Suprapubic skin (tissue), 4 donors: ENCODE measurements at regions not wholly inside any gene's neighbourhood (a gene's known extent, or its start where the extent isn't known, plus 50 kb on each side); places are given as distances from the start of the nearest gene placed in this dataset.

Experiments used
- DNase-seq, 2 donors: peaks; one replicate each; pipeline ENCODE4 v3.0.0-alpha.2; 2019; ENCODE audit warnings: low spot score in 2 of 2
- H3K27ac ChIP-seq: fragments of 200-600 bp; sonication (generic); one replicate; pipeline ENCODE4 v1.5.1; 2019
- H3K27me3 ChIP-seq: fragments of 200-600 bp; sonication (generic); one replicate; pipeline ENCODE4 v1.5.1; 2019
- H3K36me3 ChIP-seq: fragments of 200-600 bp; sonication (generic); one replicate; pipeline ENCODE4 v1.5.1; 2019
- H3K4me1 ChIP-seq: fragments of 200-600 bp; sonication (generic); one replicate; pipeline ENCODE4 v1.5.1; 2019
- H3K4me3 ChIP-seq: fragments of 200-600 bp; sonication (generic); one replicate; pipeline ENCODE4 v1.5.1; 2019; ENCODE audit warnings: mild to moderate bottlenecking
- H3K9me3 ChIP-seq: fragments of 200-600 bp; sonication (generic); one replicate; pipeline ENCODE4 v1.5.1; 2019
- EP300 ChIP-seq: sonication (generic); formaldehyde crosslinking; IDR thresholded peaks from one replicate; pipeline ENCODE4 v1.6.1; 2017; ENCODE audit warnings: antibody characterized with exemption
- POLR2A ChIP-seq, 2 donors: fragments of 450-650 bp; IDR thresholded peaks; one replicate each; pipeline ENCODE4 v1.6.1; 2017; ENCODE audit warnings: antibody characterized with exemption in 2 of 2, mild to moderate bottlenecking in 2 of 2, moderate library complexity in 2 of 2
- POLR2AphosphoS5 ChIP-seq, 3 donors: sonication (generic); formaldehyde crosslinking; IDR thresholded peaks; one replicate each; pipeline ENCODE4 v1.6.1; 2017; ENCODE audit warnings: antibody characterized with exemption in 3 of 3
- WGBS: methylation state at CpG from one replicate; pipeline ENCODE4 v1.1.5; 2018; 5-methylcytosine and 5-hydroxymethylcytosine counted together
- TF ChIP-seq, protein P1 (sequence below), 2 donors: fragments of 200-600 bp in 1 of 2; fragments of 450-650 bp in 1 of 2; sonication (generic) in 1 of 2; IDR thresholded peaks; one replicate each; pipeline ENCODE4 v1.5.1; 2016 to 2019; ENCODE audit warnings: antibody characterized with exemption in 2 of 2, mild to moderate bottlenecking in 1 of 2, moderate library complexity in 1 of 2

DNA sequence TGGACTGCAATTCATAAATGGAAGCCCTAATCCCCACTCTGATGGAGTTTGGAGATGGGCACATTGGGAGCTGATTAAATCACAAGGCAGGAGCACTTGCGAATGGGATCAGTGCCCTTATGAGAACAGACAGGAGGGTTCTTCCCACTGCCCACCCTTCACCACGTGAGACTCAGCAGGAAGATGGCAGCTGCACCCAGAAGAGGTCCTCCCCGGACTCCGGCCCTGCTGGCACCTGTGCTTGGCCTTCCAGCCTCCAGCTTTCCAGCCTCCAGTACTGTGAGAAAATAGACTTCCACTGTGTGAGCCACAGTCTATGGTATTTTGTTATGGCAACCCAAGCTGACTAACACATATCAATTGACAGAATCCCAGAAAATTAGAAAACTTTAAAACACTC, 267.6 kb upstream of the SALL3 start:
- peak in 1 of 2 donors; percentile 13 for DNase-seq
- Histone ChIP-seq H3K27ac (no peak overlapping the region), H3K4me1 (no peaks in the 10 kb centered on the region), H3K36me3 (no peaks in the 10 kb centered on the region), H3K27me3 (no peaks in the 10 kb centered on the region), H3K4me3 (no peak overlapping the region), H3K9me3 (no peaks in the 10 kb centered on the region)
- WGBS = 72% methylated on average over 4 of the region's 4 CpGs
- TF ChIP-seq POLR2A (IDR thresholded peaks at IDR 0.05) = no peak
- TF ChIP-seq, protein P1, sequence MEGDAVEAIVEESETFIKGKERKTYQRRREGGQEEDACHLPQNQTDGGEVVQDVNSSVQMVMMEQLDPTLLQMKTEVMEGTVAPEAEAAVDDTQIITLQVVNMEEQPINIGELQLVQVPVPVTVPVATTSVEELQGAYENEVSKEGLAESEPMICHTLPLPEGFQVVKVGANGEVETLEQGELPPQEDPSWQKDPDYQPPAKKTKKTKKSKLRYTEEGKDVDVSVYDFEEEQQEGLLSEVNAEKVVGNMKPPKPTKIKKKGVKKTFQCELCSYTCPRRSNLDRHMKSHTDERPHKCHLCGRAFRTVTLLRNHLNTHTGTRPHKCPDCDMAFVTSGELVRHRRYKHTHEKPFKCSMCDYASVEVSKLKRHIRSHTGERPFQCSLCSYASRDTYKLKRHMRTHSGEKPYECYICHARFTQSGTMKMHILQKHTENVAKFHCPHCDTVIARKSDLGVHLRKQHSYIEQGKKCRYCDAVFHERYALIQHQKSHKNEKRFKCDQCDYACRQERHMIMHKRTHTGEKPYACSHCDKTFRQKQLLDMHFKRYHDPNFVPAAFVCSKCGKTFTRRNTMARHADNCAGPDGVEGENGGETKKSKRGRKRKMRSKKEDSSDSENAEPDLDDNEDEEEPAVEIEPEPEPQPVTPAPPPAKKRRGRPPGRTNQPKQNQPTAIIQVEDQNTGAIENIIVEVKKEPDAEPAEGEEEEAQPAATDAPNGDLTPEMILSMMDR (IDR thresholded peaks at IDR 0.05) = no peak
- no peak for TF ChIP-seq POLR2AphosphoS5 (IDR thresholded peaks at IDR 0.05)
- no peak for TF ChIP-seq EP300

DNA sequence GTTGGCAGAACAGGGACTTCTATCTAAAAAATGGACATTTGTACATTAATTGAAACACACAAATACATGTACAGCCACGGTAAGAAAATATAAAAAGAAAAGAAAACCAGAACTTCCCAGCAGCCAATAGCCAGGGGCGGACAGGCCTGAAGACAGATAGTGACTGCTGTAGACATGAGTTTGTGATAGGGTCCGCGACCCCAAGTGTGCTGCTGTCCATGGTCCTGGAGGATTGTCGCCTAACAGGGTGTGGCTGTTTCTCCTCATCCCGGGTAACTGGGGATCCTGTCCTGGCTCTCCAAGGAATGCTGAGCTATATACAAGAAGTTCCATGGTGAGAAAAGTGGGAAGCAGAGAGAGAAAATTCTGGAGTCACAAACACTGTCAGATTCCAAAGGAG, 266.5 kb upstream of the SALL3 start:
- no peaks in the 10 kb centered on the region for H3K4me1 ChIP-seq
- peak in 1 of 2 donors; percentile 38 for DNase-seq
- 19% methylated on average over 6 of the region's 6 CpGs for WGBS
- H3K27ac ChIP-seq = no peak overlapping the region
- no peaks in the 10 kb centered on the region for H3K27me3 ChIP-seq
- no peak overlapping the region for H3K4me3 ChIP-seq
- TF ChIP-seq, protein P1 (IDR thresholded peaks at IDR 0.05) = no peak
- TF ChIP-seq EP300 (no peak), POLR2AphosphoS5 (IDR thresholded peaks at IDR 0.05) (no peak), POLR2A (IDR thresholded peaks at IDR 0.05) (no peak)
- no peaks in the 10 kb centered on the region for H3K36me3 ChIP-seq
- H3K9me3 ChIP-seq = no peaks in the 10 kb centered on the region

DNA sequence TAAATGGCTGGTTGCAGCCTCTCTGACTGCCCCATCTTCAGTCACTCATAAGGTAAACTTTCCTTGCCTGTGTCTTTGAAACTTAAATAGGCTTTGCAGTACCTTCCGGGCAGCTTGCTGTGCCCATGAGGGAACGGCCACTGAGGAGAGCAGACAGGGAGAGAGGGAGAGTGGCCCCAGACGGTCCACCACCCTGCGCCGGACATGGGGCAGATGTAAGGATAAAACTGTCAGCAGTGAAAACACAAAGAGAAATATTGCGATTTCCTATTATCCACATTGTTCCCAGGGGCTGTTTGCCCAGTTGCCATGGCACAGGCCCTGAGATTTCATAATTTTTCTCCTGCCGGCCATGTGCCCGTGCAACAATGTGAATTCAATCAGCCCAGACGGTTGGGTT, 265.9 kb upstream of the SALL3 start:
- DNase-seq = peak in 1 of 2 donors; percentile 18
- H3K9me3 ChIP-seq = no peaks in the 10 kb centered on the region
- no peaks in the 10 kb centered on the region for H3K27me3 ChIP-seq
- 69% methylated on average over 9 of the region's 9 CpGs for WGBS
- H3K36me3 ChIP-seq = no peaks in the 10 kb centered on the region
- no peak overlapping the region for H3K27ac ChIP-seq
- TF ChIP-seq, protein P1 (IDR thresholded peaks at IDR 0.05) = no peak
- TF ChIP-seq POLR2AphosphoS5 (IDR thresholded peaks at IDR 0.05) (no peak), EP300 (no peak), POLR2A (IDR thresholded peaks at IDR 0.05) (no peak)
- no peak overlapping the region for H3K4me3 ChIP-seq
- H3K4me1 ChIP-seq = no peaks in the 10 kb centered on the region

DNA sequence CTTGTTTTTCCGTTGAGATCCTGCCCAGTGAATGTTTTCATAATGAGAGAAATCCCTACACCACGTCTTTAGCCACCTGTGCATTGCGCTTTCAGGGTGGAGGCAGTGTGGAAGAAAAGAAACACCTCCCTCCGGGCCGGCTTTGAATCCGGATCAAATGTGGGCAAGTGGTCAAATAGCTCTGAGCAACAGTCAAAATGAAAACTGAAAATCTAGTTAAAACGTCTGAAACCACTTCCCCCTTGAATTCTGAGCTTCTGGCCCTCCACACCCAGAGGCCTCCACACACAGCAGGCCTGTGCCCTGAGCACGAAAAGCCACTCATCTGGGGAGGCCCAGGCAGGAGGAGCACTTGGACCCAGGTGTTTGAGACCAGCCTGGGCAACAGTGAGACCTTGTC, 263.6 kb upstream of the SALL3 start:
- 71% methylated on average over 8 of the region's 8 CpGs for WGBS
- no peak overlapping the region for H3K4me3 ChIP-seq
- H3K4me1 ChIP-seq = no peaks in the 10 kb centered on the region
- no peaks in the 10 kb centered on the region for H3K36me3 ChIP-seq
- peaks cover 6% of the 10 kb centered on the region for H3K27me3 ChIP-seq
- no peak for TF ChIP-seq POLR2AphosphoS5 (IDR thresholded peaks at IDR 0.05)
- TF ChIP-seq EP300 = no peak
- no peak for TF ChIP-seq POLR2A (IDR thresholded peaks at IDR 0.05)
- TF ChIP-seq, protein P1 (IDR thresholded peaks at IDR 0.05) = no peak
- H3K9me3 ChIP-seq = no peaks in the 10 kb centered on the region
- H3K27ac ChIP-seq = no peak overlapping the region
- peak in 1 of 2 donors; percentile 35 for DNase-seq

DNA sequence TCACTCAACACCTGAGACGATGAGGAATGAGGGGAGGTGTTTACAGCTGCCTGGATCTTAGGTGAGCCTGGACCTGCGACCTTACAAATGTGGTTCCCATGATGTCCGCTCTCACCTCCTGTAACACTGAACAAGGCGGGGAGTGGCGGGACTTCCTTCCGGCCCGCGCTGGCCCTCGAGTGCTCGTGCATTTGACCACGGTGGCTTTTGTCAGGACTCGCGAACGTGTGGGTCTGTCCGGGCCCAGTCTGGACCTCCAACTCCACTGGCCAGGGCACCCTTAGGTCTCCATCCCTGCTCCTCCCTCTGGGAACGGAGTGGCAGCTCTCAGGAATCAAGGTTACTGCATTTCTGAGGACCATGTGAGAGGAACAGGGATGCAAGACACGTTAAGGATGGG, 263.0 kb upstream of the SALL3 start:
- Histone ChIP-seq H3K4me3 (no peak overlapping the region), H3K36me3 (no peaks in the 10 kb centered on the region), H3K4me1 (no peaks in the 10 kb centered on the region), H3K9me3 (no peaks in the 10 kb centered on the region), H3K27ac (no peak overlapping the region), H3K27me3 (peaks cover 12% of the 10 kb centered on the region)
- no peak for DNase-seq
- 90% methylated on average over 17 of the region's 17 CpGs for WGBS
- TF ChIP-seq EP300 (no peak), POLR2A (IDR thresholded peaks at IDR 0.05) (no peak), POLR2AphosphoS5 (IDR thresholded peaks at IDR 0.05) (no peak)
- TF ChIP-seq, protein P1 (IDR thresholded peaks at IDR 0.05) = no peak
